ENCODE measurements at regions not wholly inside any gene's neighbourhood (a gene's known extent, or its start where the extent isn't known, plus 50 kb on each side); places are given as distances from the start of the nearest gene placed in this dataset.

DNA sequence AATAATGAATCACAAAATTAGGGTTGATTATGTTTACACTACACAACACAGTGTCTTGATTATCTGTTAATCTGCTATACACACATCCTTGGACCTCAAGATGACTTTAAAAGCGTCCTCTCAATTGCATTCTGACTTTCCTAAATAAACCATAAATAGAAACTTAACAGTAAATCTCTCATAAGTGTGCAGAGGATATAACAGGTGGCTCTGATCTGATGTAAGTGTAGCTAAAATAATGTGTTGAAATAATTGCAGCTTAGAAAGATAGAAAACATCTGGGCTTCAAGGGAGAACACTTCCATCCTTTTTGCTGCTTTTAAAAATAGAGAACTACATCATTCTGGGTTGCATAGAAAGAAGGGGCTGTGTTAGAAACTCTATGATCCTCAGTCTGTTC lies 78.4 kb upstream of the EFEMP1 start:
- TF ChIP-seq SP1 (IDR thresholded peaks at IDR 0.05; ENCODE audit: low read depth, low read length) = no peak
- TF ChIP-seq, protein P1, sequence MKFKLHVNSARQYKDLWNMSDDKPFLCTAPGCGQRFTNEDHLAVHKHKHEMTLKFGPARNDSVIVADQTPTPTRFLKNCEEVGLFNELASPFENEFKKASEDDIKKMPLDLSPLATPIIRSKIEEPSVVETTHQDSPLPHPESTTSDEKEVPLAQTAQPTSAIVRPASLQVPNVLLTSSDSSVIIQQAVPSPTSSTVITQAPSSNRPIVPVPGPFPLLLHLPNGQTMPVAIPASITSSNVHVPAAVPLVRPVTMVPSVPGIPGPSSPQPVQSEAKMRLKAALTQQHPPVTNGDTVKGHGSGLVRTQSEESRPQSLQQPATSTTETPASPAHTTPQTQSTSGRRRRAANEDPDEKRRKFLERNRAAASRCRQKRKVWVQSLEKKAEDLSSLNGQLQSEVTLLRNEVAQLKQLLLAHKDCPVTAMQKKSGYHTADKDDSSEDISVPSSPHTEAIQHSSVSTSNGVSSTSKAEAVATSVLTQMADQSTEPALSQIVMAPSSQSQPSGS (IDR thresholded peaks at IDR 0.05; ENCODE audit: low read length) = no peak
- Histone ChIP-seq H3K4me1 (replicated peaks in 1 of 4; ENCODE audit: control insufficient read depth in 3 of 4, insufficient read depth in 4 of 4, low read length in 3 of 4) (no peaks in the 10 kb centered on the region), H3K27ac (ENCODE audit: low read depth, low read length) (no peak overlapping the region), H3K36me3 (ENCODE audit: control insufficient read depth in 2 of 4, insufficient read depth in 4 of 4, low read length in 3 of 4) (no peaks in the 10 kb centered on the region), H3K79me1 (ENCODE audit: low read depth, low read length) (no peaks in the 10 kb centered on the region), H2BK20ac (ENCODE audit: low read length) (no peak overlapping the region), H4K20me1 (replicated peaks in 1 of 2; ENCODE audit: control insufficient read depth in 1 of 2, insufficient read depth in 2 of 2, low read length in 2 of 2) (no peaks in the 10 kb centered on the region), H4K8ac (ENCODE audit: extremely low read depth, insufficient read depth, low read length) (no peak overlapping the region), H2AK5ac (ENCODE audit: low read depth, low read length) (no peak overlapping the region), H2BK120ac (replicated peaks; ENCODE audit: low read depth, low read length) (no peak overlapping the region), H3K56ac (replicated peaks; ENCODE audit: insufficient read length, low read depth, low read length) (no peak overlapping the region), H4K5ac (ENCODE audit: insufficient read length, low read depth, low read length) (no peak overlapping the region), H3K9ac (replicated peaks in 1 of 4; ENCODE audit: extremely low read depth in 1 of 4, low read depth in 3 of 4, low read length in 3 of 4) (no peak overlapping the region), H2BK15ac (ENCODE audit: low read length) (no peak overlapping the region), H3K18ac (ENCODE audit: extremely low read depth, low read length) (no peak overlapping the region), H3K4me2 (ENCODE audit: insufficient read depth in 1 of 2, low read depth in 2 of 2, low read length in 2 of 2) (no peak overlapping the region), H2AFZ (ENCODE audit: low read length) (no peak overlapping the region), H3K4ac (replicated peaks; ENCODE audit: insufficient read length, low read depth, low read length) (no peak overlapping the region), H2BK5ac (ENCODE audit: low read depth, low read length) (no peak overlapping the region), H3K9me3 (ENCODE audit: insufficient read depth in 2 of 2, low read depth in 1 of 2, low read length in 1 of 2) (no peaks in the 10 kb centered on the region), H3K23ac (ENCODE audit: insufficient read length) (no peak overlapping the region), H3K14ac (ENCODE audit: insufficient read length) (no peak overlapping the region), H3K79me2 (ENCODE audit: control insufficient read depth in 1 of 2, insufficient read depth in 2 of 2, low read length in 2 of 2) (no peaks in the 10 kb centered on the region), H4K91ac (replicated peaks; ENCODE audit: insufficient read length, low read length) (no peak overlapping the region), H3K27me3 (replicated peaks in 1 of 4; ENCODE audit: control insufficient read depth in 3 of 4, extremely low read depth in 1 of 4, insufficient read depth in 3 of 4, low read length in 3 of 4) (peaks cover 0 to 1% (median 0%) of the 10 kb centered on the region in 4 experiments; a peak in 1 of 7 replicates), H3K4me3 (ENCODE audit: extremely low read depth in 1 of 4, insufficient read depth in 2 of 4, low read depth in 3 of 4, low read length in 4 of 4) (no peak overlapping the region), H3K23me2 (ENCODE audit: low read depth, low read length) (no peaks in the 10 kb centered on the region), H2BK12ac (ENCODE audit: low read depth, low read length) (no peak overlapping the region)
- FAIRE-seq = no peak
- DNase-seq (ENCODE audit: low read depth in 1 of 2, low spot score in 2 of 2) = no peak
- 84% methylated on average over 1 of the region's 1 CpG; no CpG with 5 or more reads in 1 of the 2 experiments for WGBS, 2 experiments (ENCODE audit: extremely low coverage in 1 of 2, insufficient coverage in 1 of 2, insufficient read length in 1 of 2, insufficient replicate concordance in 2 of 2, low coverage in 1 of 2, low lambda C conversion rate in 2 of 2, missing lambda C conversion rate in 1 of 2)
- ChIA-PET CTCF (ENCODE audit: partially characterized antibody) (no interaction called here), POLR2A (ENCODE audit: partially characterized antibody) (no interaction called here)

All from H1 (cell line).